ENCODE measurements at regions not wholly inside any gene's neighbourhood (a gene's known extent, or its start where the extent isn't known, plus 50 kb on each side); places are given as distances from the start of the nearest gene placed in this dataset.

GRCh38 chr16:61555718-61556441 lies 480.4 kb downstream of the CDH8 start:
- H3K36me3 ChIP-seq (ENCODE audit: control insufficient read depth in 1 of 2, insufficient read depth in 2 of 2, low read length in 2 of 2) = no peaks in the 10 kb centered on the region
- no peak overlapping the region for H3K4me3 ChIP-seq (ENCODE audit: low read depth in 1 of 2, low read length in 2 of 2)

GRCh38 chr16:61549327-61549726 lies 486.9 kb downstream of the CDH8 start:
- Histone ChIP-seq H3K27me3 (ENCODE audit: control insufficient read depth in 1 of 2, insufficient read depth in 2 of 2, low read length in 2 of 2) (no peaks in the 10 kb centered on the region), H3K27ac (ENCODE audit: low read depth, low read length) (no peak overlapping the region), H3K9ac (ENCODE audit: low read depth in 1 of 2, low read length in 2 of 2) (no peak overlapping the region)

More at GRCh38 chr16:61555718-61556441, 480.4 kb downstream of the CDH8 start:
- Histone ChIP-seq H3K27me3 (ENCODE audit: control insufficient read depth in 1 of 2, insufficient read depth in 2 of 2, low read length in 2 of 2) (no peaks in the 10 kb centered on the region), H3K27ac (ENCODE audit: low read depth, low read length) (no peak overlapping the region), H3K4me1 (ENCODE audit: control insufficient read depth in 1 of 2, insufficient read depth in 2 of 2, low read length in 2 of 2) (no peaks in the 10 kb centered on the region), H3K9ac (ENCODE audit: low read depth in 1 of 2, low read length in 2 of 2) (no peak overlapping the region), H3K9me3 (ENCODE audit: control insufficient read depth in 1 of 2, low read length in 2 of 2) (peaks cover 10 to 12% of the 10 kb centered on the region in 2 donors)

DNA sequence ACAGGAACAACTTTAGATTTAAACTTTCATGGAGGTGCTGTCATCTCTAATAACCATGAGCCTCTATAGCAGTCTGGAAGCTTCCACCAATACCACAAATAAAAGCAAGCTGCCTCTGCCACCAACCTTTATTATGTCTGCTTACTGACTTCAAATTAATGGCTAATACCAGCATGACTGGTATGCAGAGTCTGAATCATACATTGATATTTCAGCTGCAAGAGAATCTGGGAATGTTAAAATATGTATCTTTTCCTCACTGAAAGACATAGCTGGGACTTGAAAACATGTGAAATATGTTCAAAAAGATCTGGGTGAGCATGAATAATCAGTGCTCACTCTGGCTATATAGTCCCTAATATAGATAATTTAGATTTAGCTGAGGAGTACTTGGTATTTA lies 488.6 kb downstream of the CDH8 start:
- Histone ChIP-seq H3K4me3 (ENCODE audit: low read depth in 1 of 2, low read length in 2 of 2) (no peak overlapping the region), H3K27ac (ENCODE audit: low read depth, low read length) (no peak overlapping the region), H3K36me3 (ENCODE audit: control insufficient read depth in 1 of 2, insufficient read depth in 2 of 2, low read length in 2 of 2) (no peaks in the 10 kb centered on the region), H3K27me3 (ENCODE audit: control insufficient read depth in 1 of 2, insufficient read depth in 2 of 2, low read length in 2 of 2) (no peaks in the 10 kb centered on the region), H3K9ac (ENCODE audit: low read depth in 1 of 2, low read length in 2 of 2) (no peak overlapping the region), H3K4me1 (ENCODE audit: control insufficient read depth in 1 of 2, insufficient read depth in 2 of 2, low read length in 2 of 2) (no peaks in the 10 kb centered on the region), H3K9me3 (ENCODE audit: control insufficient read depth in 1 of 2, low read length in 2 of 2) (peaks cover 3 to 15% of the 10 kb centered on the region in 2 donors)

More at GRCh38 chr16:61549327-61549726, 486.9 kb downstream of the CDH8 start:
- H3K4me1 ChIP-seq (ENCODE audit: control insufficient read depth in 1 of 2, insufficient read depth in 2 of 2, low read length in 2 of 2) = no peaks in the 10 kb centered on the region
- H3K36me3 ChIP-seq (ENCODE audit: control insufficient read depth in 1 of 2, insufficient read depth in 2 of 2, low read length in 2 of 2) = no peaks in the 10 kb centered on the region
- no peak overlapping the region for H3K4me3 ChIP-seq (ENCODE audit: low read depth in 1 of 2, low read length in 2 of 2)
- peaks cover 6 to 11% of the 10 kb centered on the region in 2 donors for H3K9me3 ChIP-seq (ENCODE audit: control insufficient read depth in 1 of 2, low read length in 2 of 2)

- Histone ChIP-seq H3K4me1 (ENCODE audit: control insufficient read depth in 1 of 2, insufficient read depth in 2 of 2, low read length in 2 of 2) (no peaks in the 10 kb centered on the region), H3K36me3 (ENCODE audit: control insufficient read depth in 1 of 2, insufficient read depth in 2 of 2, low read length in 2 of 2) (no peaks in the 10 kb centered on the region), H3K4me3 (ENCODE audit: low read depth in 1 of 2, low read length in 2 of 2) (no peak overlapping the region), H3K27me3 (ENCODE audit: control insufficient read depth in 1 of 2, insufficient read depth in 2 of 2, low read length in 2 of 2) (no peaks in the 10 kb centered on the region), H3K9ac (ENCODE audit: low read depth in 1 of 2, low read length in 2 of 2) (no peak overlapping the region), H3K9me3 (ENCODE audit: control insufficient read depth in 1 of 2, low read length in 2 of 2) (peaks cover 3 to 16% of the 10 kb centered on the region in 2 donors), H3K27ac (ENCODE audit: low read depth, low read length) (no peak overlapping the region)
Measured at GRCh38 chr16:61544165-61544564, 492.1 kb downstream of the CDH8 start.

- H3K9me3 ChIP-seq (ENCODE audit: control insufficient read depth in 1 of 2, low read length in 2 of 2) = peaks cover 0 to 8% of the 10 kb centered on the region in 2 donors
- no peak overlapping the region for H3K9ac ChIP-seq (ENCODE audit: low read depth in 1 of 2, low read length in 2 of 2)
- H3K4me3 ChIP-seq (ENCODE audit: low read depth in 1 of 2, low read length in 2 of 2) = no peak overlapping the region
- H3K36me3 ChIP-seq (ENCODE audit: control insufficient read depth in 1 of 2, insufficient read depth in 2 of 2, low read length in 2 of 2) = no peaks in the 10 kb centered on the region
- no peak overlapping the region for H3K27ac ChIP-seq (ENCODE audit: low read depth, low read length)
- no peaks in the 10 kb centered on the region for H3K4me1 ChIP-seq (ENCODE audit: control insufficient read depth in 1 of 2, insufficient read depth in 2 of 2, low read length in 2 of 2)
- no peaks in the 10 kb centered on the region for H3K27me3 ChIP-seq (ENCODE audit: control insufficient read depth in 1 of 2, insufficient read depth in 2 of 2, low read length in 2 of 2)
Measured at GRCh38 chr16:61540216-61540615, 496.0 kb downstream of the CDH8 start.

DNA sequence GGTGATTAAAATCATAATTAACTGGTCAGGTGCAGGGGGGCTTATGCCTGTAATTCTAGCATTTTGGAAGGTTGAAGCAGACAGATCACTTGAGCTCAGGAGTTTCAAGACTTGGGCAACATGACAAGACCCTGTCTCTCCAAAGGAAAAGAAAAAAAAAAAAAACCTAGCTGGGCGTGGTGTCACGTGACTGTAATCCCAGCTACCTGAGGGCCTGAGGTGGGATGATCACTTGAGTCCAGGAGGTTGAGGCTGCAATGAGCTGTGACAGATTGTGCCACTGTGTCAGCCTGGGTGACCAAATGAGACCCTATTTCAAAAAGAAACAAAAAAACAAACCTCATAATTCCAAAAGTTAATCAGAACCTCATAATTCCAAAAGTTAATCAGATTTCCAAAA lies 505.5 kb downstream of the CDH8 start:
- Histone ChIP-seq H3K9me3 (ENCODE audit: control insufficient read depth in 1 of 2, low read length in 2 of 2) (peaks cover 8 to 9% of the 10 kb centered on the region in 2 donors), H3K27me3 (ENCODE audit: control insufficient read depth in 1 of 2, insufficient read depth in 2 of 2, low read length in 2 of 2) (no peaks in the 10 kb centered on the region), H3K9ac (ENCODE audit: low read depth in 1 of 2, low read length in 2 of 2) (no peak overlapping the region), H3K4me3 (ENCODE audit: low read depth in 1 of 2, low read length in 2 of 2) (no peak overlapping the region), H3K4me1 (ENCODE audit: control insufficient read depth in 1 of 2, insufficient read depth in 2 of 2, low read length in 2 of 2) (no peaks in the 10 kb centered on the region), H3K27ac (ENCODE audit: low read depth, low read length) (no peak overlapping the region), H3K36me3 (ENCODE audit: control insufficient read depth in 1 of 2, insufficient read depth in 2 of 2, low read length in 2 of 2) (no peaks in the 10 kb centered on the region)

GRCh38 chr16:61500851-61501250 lies 535.4 kb downstream of the CDH8 start:
- no peak overlapping the region for H3K27ac ChIP-seq (ENCODE audit: low read depth, low read length)
- H3K4me3 ChIP-seq (ENCODE audit: low read depth in 1 of 2, low read length in 2 of 2) = no peak overlapping the region
- no peak overlapping the region for H3K9ac ChIP-seq (ENCODE audit: low read depth in 1 of 2, low read length in 2 of 2)
- no peaks in the 10 kb centered on the region for H3K27me3 ChIP-seq (ENCODE audit: control insufficient read depth in 1 of 2, insufficient read depth in 2 of 2, low read length in 2 of 2)
- no peaks in the 10 kb centered on the region for H3K36me3 ChIP-seq (ENCODE audit: control insufficient read depth in 1 of 2, insufficient read depth in 2 of 2, low read length in 2 of 2)
- H3K4me1 ChIP-seq (ENCODE audit: control insufficient read depth in 1 of 2, insufficient read depth in 2 of 2, low read length in 2 of 2) = no peaks in the 10 kb centered on the region
- peaks cover 0 to 5% of the 10 kb centered on the region in 2 donors for H3K9me3 ChIP-seq (ENCODE audit: control insufficient read depth in 1 of 2, low read length in 2 of 2)

DNA sequence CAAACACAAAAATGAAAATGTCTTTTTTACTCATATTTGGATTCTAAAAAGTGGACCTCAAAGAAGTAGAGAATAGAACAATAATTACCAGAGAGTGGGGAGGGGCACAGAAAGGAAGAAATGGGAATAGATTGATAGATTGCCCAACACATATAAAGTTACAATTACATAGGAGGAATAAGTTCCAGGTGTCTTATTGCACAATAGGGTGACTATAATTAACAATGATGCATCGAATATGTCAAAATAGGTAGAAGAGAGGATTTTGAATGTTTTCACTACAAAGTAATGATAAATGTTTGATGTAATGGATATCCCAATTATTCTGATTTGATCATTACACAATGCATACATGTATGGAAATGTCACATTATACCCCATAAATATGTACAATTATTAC lies 556.0 kb downstream of the CDH8 start:
- no peak overlapping the region for H3K4me3 ChIP-seq (ENCODE audit: low read depth in 1 of 2, low read length in 2 of 2)
- peaks cover 2 to 4% of the 10 kb centered on the region in 2 donors for H3K9me3 ChIP-seq (ENCODE audit: control insufficient read depth in 1 of 2, low read length in 2 of 2)
- H3K4me1 ChIP-seq (ENCODE audit: control insufficient read depth in 1 of 2, insufficient read depth in 2 of 2, low read length in 2 of 2) = no peaks in the 10 kb centered on the region
- no peak overlapping the region for H3K9ac ChIP-seq (ENCODE audit: low read depth in 1 of 2, low read length in 2 of 2)
- H3K27ac ChIP-seq (ENCODE audit: low read depth, low read length) = no peak overlapping the region
- no peaks in the 10 kb centered on the region for H3K27me3 ChIP-seq (ENCODE audit: control insufficient read depth in 1 of 2, insufficient read depth in 2 of 2, low read length in 2 of 2)
- H3K36me3 ChIP-seq (ENCODE audit: control insufficient read depth in 1 of 2, insufficient read depth in 2 of 2, low read length in 2 of 2) = no peaks in the 10 kb centered on the region

DNA sequence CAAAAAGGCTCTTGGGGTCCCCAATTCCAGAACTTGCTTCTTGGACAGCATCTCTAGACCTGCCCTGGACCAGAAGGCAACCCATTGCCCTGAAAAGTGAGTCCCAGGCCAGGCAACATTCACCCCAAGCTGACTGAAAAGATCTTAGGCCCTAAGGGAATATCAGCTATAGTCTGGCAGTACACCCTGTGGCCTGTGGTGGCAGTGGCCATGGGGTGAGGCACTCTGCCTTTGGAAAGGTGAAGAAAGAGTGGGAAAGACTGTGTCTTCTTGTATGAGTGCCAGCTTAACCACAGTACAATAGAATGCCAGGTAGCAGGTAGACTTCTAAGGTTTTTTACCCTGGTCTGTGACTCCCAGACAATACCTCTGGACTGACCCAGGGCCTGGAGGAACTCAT lies 564.5 kb downstream of the CDH8 start:
- Histone ChIP-seq H3K27me3 (ENCODE audit: control insufficient read depth in 1 of 2, insufficient read depth in 2 of 2, low read length in 2 of 2) (no peaks in the 10 kb centered on the region), H3K4me3 (ENCODE audit: low read depth in 1 of 2, low read length in 2 of 2) (no peak overlapping the region), H3K27ac (ENCODE audit: low read depth, low read length) (no peak overlapping the region), H3K9me3 (ENCODE audit: control insufficient read depth in 1 of 2, low read length in 2 of 2) (peaks cover 10 to 11% of the 10 kb centered on the region in 2 donors), H3K36me3 (ENCODE audit: control insufficient read depth in 1 of 2, insufficient read depth in 2 of 2, low read length in 2 of 2) (no peaks in the 10 kb centered on the region), H3K4me1 (ENCODE audit: control insufficient read depth in 1 of 2, insufficient read depth in 2 of 2, low read length in 2 of 2) (no peaks in the 10 kb centered on the region), H3K9ac (ENCODE audit: low read depth in 1 of 2, low read length in 2 of 2) (no peak overlapping the region)

DNA sequence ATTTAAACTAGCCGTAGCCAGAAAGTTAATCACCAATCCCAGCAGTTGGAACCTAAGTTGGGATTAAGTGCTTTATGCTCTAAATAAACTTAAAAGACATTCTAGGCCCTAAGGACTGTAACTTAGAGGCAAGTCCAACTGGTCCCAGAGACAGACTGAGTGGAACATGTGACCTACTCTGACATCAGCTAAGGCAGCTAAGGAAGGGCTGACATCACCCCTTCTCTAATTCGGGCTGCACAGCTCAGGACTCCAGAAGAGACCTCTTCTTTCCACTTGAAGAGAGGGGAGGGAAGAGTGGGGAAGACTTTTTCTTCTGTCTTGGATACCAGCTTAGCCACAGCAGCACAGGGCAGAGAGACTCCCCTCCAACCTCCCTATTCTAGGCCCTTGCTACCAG lies 565.2 kb downstream of the CDH8 start:
- Histone ChIP-seq H3K9me3 (ENCODE audit: control insufficient read depth in 1 of 2, low read length in 2 of 2) (peaks cover 7 to 11% of the 10 kb centered on the region in 2 donors), H3K27me3 (ENCODE audit: control insufficient read depth in 1 of 2, insufficient read depth in 2 of 2, low read length in 2 of 2) (no peaks in the 10 kb centered on the region), H3K9ac (ENCODE audit: low read depth in 1 of 2, low read length in 2 of 2) (no peak overlapping the region), H3K4me3 (ENCODE audit: low read depth in 1 of 2, low read length in 2 of 2) (no peak overlapping the region), H3K36me3 (ENCODE audit: control insufficient read depth in 1 of 2, insufficient read depth in 2 of 2, low read length in 2 of 2) (no peaks in the 10 kb centered on the region), H3K4me1 (ENCODE audit: control insufficient read depth in 1 of 2, insufficient read depth in 2 of 2, low read length in 2 of 2) (no peaks in the 10 kb centered on the region), H3K27ac (ENCODE audit: low read depth, low read length) (no peak overlapping the region)

Measured in duodenal mucosa (tissue), 2 donors.